PC-9 (cell line): ENCODE measurements at regions not wholly inside any gene's neighbourhood (a gene's known extent, or its start where the extent isn't known, plus 50 kb on each side); places are given as distances from the start of the nearest gene placed in this dataset.

ENCODE experiments used
- BruUV-seq: library from RNA; stranded (reverse); fragments of 400-500 nt; replicated peaks from 2 replicates; lab custom pipeline; 2021; lab: Mats Ljungman, UMichigan
- CTCF ChIA-PET: fragments of 300-600 bp; sonication (Branson Sonifier 250); formaldehyde crosslinking; loops from one replicate; lab custom pipeline; 2022; ENCODE audit warnings: antibody characterized with exemption; lab: Charles Lee
- POLR2A ChIA-PET: fragments of 300-600 bp; sonication (Branson Sonifier 250); formaldehyde crosslinking; loops from one replicate; lab custom pipeline; 2022; ENCODE audit warnings: antibody characterized with exemption; ENCODE audit not compliant: unreplicated experiment; lab: Charles Lee
- DNase-seq, 2 experiments: peaks; one replicate each; pipeline versions ENCODE4 v3.0.0 to v3.0.0-alpha.2; 2015 to 2022; ENCODE audit warnings: mixed read lengths in 1 of 2
- H2AFZ ChIP-seq: fragments of 200-600 bp; sonication (generic); 2 replicates; pipeline ENCODE4 v1.8.1; 2017; ENCODE audit warnings: antibody characterized with exemption
- H3F3A ChIP-seq: fragments of 200-600 bp; sonication (generic); 2 replicates; pipeline ENCODE4 v1.8.1; 2017; ENCODE audit warnings: antibody characterized with exemption, mild to moderate bottlenecking, low read depth; ENCODE audit not compliant: insufficient read depth
- H3K27ac ChIP-seq: fragments of 200-600 bp; sonication (generic); 2 replicates; pipeline ENCODE4 v1.6.1; 2016; ENCODE audit warnings: mixed run types
- H3K27me3 ChIP-seq: fragments of 200-600 bp; sonication (generic); 2 replicates; pipeline ENCODE4 v1.6.1; 2016; ENCODE audit warnings: low read depth, mixed run types; ENCODE audit not compliant: insufficient read depth
- H3K36me3 ChIP-seq: fragments of 200-600 bp; sonication (generic); 2 replicates; pipeline ENCODE4 v1.6.1; 2016; ENCODE audit warnings: low read depth, mixed run types
- H3K4me1 ChIP-seq: fragments of 200-600 bp; sonication (generic); replicated peaks from 2 replicates; pipeline ENCODE4 v1.6.1; 2016; ENCODE audit warnings: mixed run types; ENCODE audit not compliant: insufficient read depth
- H3K4me2 ChIP-seq: fragments of 200-600 bp; sonication (generic); 2 replicates; pipeline ENCODE4 v1.6.1; 2017; ENCODE audit warnings: mixed run types
- H3K4me3 ChIP-seq: fragments of 200-600 bp; sonication (generic); 2 replicates; pipeline ENCODE4 v1.6.1; 2016; ENCODE audit warnings: mixed run types
- H3K79me2 ChIP-seq: fragments of 200-600 bp; sonication (generic); 2 replicates; pipeline ENCODE4 v1.6.1; 2017; ENCODE audit warnings: low read depth, mixed run types
- H3K9me2 ChIP-seq: fragments of 200-600 bp; sonication (generic); 2 replicates; pipeline ENCODE4 v1.8.1; 2017; ENCODE audit warnings: mild to moderate bottlenecking; ENCODE audit not compliant: insufficient read depth
- H3K9me3 ChIP-seq: fragments of 200-600 bp; sonication (generic); 2 replicates; pipeline ENCODE4 v1.8.1; 2016; ENCODE audit warnings: low read depth; ENCODE audit not compliant: insufficient read depth
- H4K20me1 ChIP-seq: fragments of 200-600 bp; sonication (generic); 2 replicates; pipeline ENCODE4 v1.8.1; 2017; ENCODE audit not compliant: insufficient read depth
- EZH2 ChIP-seq: fragments of 200-600 bp; sonication (generic); IDR thresholded peaks from 2 replicates; pipeline ENCODE4 v1.8.0; 2017; ENCODE audit warnings: antibody characterized with exemption, low read depth
- intact Hi-C: fragments of 100-400 bp; cut with micrococcal nuclease; formaldehyde crosslinking; loops from one replicate; pipeline ENCODE4 v1.10.0; 2022; ENCODE audit not compliant: unreplicated experiment
- TF ChIP-seq, protein P1 (sequence below): fragments of 200-600 bp; sonication (generic); conservative IDR thresholded peaks from 2 replicates; pipeline ENCODE4 v1.6.1; 2017; ENCODE audit warnings: mixed run types, antibody characterized with exemption, mild to moderate bottlenecking, moderate library complexity

DNA sequence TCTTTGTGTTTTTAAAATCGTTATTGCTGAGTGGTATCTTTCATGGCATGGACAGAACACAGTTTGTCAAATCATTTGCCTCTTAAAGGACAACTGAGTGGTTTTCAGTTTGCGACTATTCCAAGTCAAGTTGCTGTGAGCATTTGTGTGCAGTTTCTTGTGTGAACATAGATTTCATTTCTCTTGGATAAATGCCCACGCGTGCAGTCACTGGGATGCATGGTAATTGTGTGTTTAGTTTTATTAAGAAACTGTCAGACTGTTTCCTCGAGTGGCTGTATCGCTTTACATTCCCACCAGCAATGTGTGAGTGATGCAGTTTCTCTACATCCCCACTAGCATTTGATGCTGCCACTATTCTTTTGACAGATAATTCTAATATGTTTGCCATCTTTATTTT, 154.0 kb upstream of the ARL4C start:
- Histone ChIP-seq H3K36me3 (no peaks in the 10 kb centered on the region), H3K79me2 (no peaks in the 10 kb centered on the region), H3K9me2 (no peaks in the 10 kb centered on the region), H3K27me3 (no peaks in the 10 kb centered on the region), H2AFZ (no peak overlapping the region), H3K4me2 (no peak overlapping the region), H3K27ac (no peak overlapping the region), H3F3A (no peaks in the 10 kb centered on the region), H4K20me1 (no peaks in the 10 kb centered on the region), H3K9me3 (no peaks in the 10 kb centered on the region), H3K4me3 (no peak overlapping the region), H3K4me1 (no peaks in the 10 kb centered on the region)
- ChIA-PET POLR2A (no interaction called here), CTCF (no interaction called here)
- DNase-seq = no peak
- no TSS peak for BruUV-seq
- intact Hi-C loops = no loop called here
- no peak for TF ChIP-seq EZH2
- TF ChIP-seq, protein P1, sequence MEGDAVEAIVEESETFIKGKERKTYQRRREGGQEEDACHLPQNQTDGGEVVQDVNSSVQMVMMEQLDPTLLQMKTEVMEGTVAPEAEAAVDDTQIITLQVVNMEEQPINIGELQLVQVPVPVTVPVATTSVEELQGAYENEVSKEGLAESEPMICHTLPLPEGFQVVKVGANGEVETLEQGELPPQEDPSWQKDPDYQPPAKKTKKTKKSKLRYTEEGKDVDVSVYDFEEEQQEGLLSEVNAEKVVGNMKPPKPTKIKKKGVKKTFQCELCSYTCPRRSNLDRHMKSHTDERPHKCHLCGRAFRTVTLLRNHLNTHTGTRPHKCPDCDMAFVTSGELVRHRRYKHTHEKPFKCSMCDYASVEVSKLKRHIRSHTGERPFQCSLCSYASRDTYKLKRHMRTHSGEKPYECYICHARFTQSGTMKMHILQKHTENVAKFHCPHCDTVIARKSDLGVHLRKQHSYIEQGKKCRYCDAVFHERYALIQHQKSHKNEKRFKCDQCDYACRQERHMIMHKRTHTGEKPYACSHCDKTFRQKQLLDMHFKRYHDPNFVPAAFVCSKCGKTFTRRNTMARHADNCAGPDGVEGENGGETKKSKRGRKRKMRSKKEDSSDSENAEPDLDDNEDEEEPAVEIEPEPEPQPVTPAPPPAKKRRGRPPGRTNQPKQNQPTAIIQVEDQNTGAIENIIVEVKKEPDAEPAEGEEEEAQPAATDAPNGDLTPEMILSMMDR = no peak

DNA sequence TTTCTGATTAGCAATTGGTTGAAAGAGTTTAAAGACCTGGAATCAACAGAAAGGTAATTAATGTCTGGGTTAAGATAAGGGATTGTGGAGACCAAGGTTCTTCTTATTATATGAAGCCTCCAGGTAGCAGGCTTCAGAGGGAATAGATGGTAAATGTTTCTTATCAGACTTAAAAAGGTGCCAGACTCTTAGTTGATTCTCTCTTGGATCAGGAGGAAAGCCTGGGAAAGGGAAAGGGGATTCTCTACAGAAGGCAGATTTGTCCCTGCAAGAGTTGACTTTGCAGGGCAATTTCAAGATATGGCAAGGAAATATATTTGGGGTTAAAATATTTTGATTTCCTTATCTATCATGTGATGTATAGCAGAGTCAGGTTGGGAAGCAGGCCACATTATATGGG, 153.1 kb upstream of the ARL4C start:
- H3K36me3 ChIP-seq = no peaks in the 10 kb centered on the region

DNA sequence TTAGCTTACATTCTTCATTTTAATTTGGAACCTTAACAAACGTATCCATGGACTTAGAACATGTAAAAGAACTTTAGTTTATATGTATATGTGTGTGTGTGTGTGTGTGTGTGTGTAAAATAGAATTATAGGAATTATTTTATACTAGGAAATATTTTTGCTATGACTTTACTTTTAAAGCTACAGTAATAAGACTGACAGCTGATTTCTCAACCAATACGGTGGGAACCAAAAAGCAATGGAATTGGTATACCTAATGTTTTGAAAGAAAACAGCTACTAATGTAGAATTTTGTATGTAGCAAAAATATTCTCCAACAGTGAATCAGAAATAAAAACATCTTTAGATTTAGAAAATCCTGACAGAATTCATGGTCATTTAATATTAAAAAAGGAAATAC, 146.5 kb upstream of the ARL4C start:
- H3K79me2 ChIP-seq = no peaks in the 10 kb centered on the region
- no peak overlapping the region for H2AFZ ChIP-seq
- H3F3A ChIP-seq = no peaks in the 10 kb centered on the region
- H3K4me2 ChIP-seq = no peak overlapping the region
- ChIA-PET POLR2A (interaction anchor here (0.6 kb wide), 1 partner anchor 10 kb away, joined by 3 read pairs; no protein-coding TSS in a partner anchor), CTCF (no interaction called here)
- H3K9me2 ChIP-seq = no peaks in the 10 kb centered on the region
- no peaks in the 10 kb centered on the region for H3K36me3 ChIP-seq
- H3K4me3 ChIP-seq = no peak overlapping the region
- DNase-seq = peak in 1 of 2 experiments; percentile 31
- H3K9me3 ChIP-seq = peaks cover 19% of the 10 kb centered on the region
- TF ChIP-seq EZH2 = no peak
- TF ChIP-seq, protein P1 = no peak
- BruUV-seq = no TSS peak
- no peaks in the 10 kb centered on the region for H4K20me1 ChIP-seq
- intact Hi-C loops = no loop called here
- no peaks in the 10 kb centered on the region for H3K4me1 ChIP-seq
- H3K27ac ChIP-seq = no peak overlapping the region
- H3K27me3 ChIP-seq = no peaks in the 10 kb centered on the region

More for the DNA sequence above, 153.1 kb upstream of the ARL4C start:
- H4K20me1 ChIP-seq = no peaks in the 10 kb centered on the region
- no peak for DNase-seq
- intact Hi-C loops = no loop called here
- no peaks in the 10 kb centered on the region for H3K27me3 ChIP-seq
- H3K9me3 ChIP-seq = no peaks in the 10 kb centered on the region
- no peak overlapping the region for H3K4me2 ChIP-seq
- TF ChIP-seq, protein P1 = no peak
- no peak for TF ChIP-seq EZH2
- H3K27ac ChIP-seq = no peak overlapping the region
- no peak overlapping the region for H2AFZ ChIP-seq
- H3K4me3 ChIP-seq = no peak overlapping the region
- no TSS peak for BruUV-seq
- POLR2A ChIA-PET = no interaction called here
- no peaks in the 10 kb centered on the region for H3K79me2 ChIP-seq
- H3F3A ChIP-seq = no peaks in the 10 kb centered on the region
- H3K4me1 ChIP-seq = no peaks in the 10 kb centered on the region
- no peaks in the 10 kb centered on the region for H3K9me2 ChIP-seq
- CTCF ChIA-PET = no interaction called here
